Body of pancreas (tissue), 4 donors: ENCODE measurements at regions not wholly inside any gene's neighbourhood (a gene's known extent, or its start where the extent isn't known, plus 50 kb on each side); places are given as distances from the start of the nearest gene placed in this dataset.
"Not testable (repeated sequence)": the region's sequence is repeated elsewhere in the genome, so short reads cannot be mapped to it uniquely, and the experiment has no call there.

Source experiments
- POLR2A ChIP-seq, 3 donors: fragments of 450-650 bp; IDR thresholded peaks; one replicate each; pipeline ENCODE4 v1.6.1; 2016; ENCODE audit warnings: antibody characterized with exemption in 3 of 3, mild to moderate bottlenecking in 2 of 3
- TF ChIP-seq, protein P1 (sequence below), 7 experiments: fragments of 450-650 bp in 4 of 7; fragments of 200-600 bp in 3 of 7; sonication (generic) in 3 of 7; IDR thresholded peaks; one replicate each; pipeline ENCODE4 v1.5.1; 2016 to 2019; ENCODE audit warnings: antibody characterized with exemption in 7 of 7

DNA sequence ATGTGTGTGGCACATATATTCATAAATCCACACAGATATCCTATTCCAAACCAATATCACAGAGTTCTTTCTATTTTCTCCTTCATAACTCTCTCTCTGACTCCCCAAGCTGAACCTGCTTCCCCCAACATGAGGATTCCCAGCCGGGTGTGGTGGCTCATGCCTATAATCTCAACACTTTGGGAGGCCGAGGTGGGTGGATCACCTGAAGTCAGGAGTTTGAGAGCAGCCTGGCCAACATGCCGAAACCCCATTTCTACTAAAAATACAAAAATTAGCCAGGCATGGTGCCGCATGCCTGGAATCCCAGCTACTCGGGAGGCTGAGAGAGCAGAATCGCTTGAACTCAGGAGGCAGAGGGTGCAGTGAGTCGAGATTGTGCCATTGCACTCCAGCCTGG lies 86.3 kb upstream of the GLI2 start:
- TF ChIP-seq, protein P1, sequence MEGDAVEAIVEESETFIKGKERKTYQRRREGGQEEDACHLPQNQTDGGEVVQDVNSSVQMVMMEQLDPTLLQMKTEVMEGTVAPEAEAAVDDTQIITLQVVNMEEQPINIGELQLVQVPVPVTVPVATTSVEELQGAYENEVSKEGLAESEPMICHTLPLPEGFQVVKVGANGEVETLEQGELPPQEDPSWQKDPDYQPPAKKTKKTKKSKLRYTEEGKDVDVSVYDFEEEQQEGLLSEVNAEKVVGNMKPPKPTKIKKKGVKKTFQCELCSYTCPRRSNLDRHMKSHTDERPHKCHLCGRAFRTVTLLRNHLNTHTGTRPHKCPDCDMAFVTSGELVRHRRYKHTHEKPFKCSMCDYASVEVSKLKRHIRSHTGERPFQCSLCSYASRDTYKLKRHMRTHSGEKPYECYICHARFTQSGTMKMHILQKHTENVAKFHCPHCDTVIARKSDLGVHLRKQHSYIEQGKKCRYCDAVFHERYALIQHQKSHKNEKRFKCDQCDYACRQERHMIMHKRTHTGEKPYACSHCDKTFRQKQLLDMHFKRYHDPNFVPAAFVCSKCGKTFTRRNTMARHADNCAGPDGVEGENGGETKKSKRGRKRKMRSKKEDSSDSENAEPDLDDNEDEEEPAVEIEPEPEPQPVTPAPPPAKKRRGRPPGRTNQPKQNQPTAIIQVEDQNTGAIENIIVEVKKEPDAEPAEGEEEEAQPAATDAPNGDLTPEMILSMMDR (IDR thresholded peaks at IDR 0.05): not testable (repeated sequence)
- TF ChIP-seq POLR2A (IDR thresholded peaks at IDR 0.05): not testable (repeated sequence)
